ENCODE measurements at regions not wholly inside any gene's neighbourhood (a gene's known extent, or its start where the extent isn't known, plus 50 kb on each side); places are given as distances from the start of the nearest gene placed in this dataset.

- Histone ChIP-seq H3K9me3 (ENCODE audit: low read length) (no peaks in the 10 kb centered on the region), H3K4me3 (ENCODE audit: low read depth, low read length, poor library complexity, severe bottlenecking) (no peak overlapping the region), H3K79me2 (ENCODE audit: insufficient read depth, low read depth, low read length) (no peaks in the 10 kb centered on the region), H3K27ac (ENCODE audit: low read depth, low read length, poor library complexity, severe bottlenecking) (no peak overlapping the region), H3K4me2 (ENCODE audit: low read length) (no peak overlapping the region), H3K4me1 (ENCODE audit: insufficient read depth, low read length, poor library complexity, severe bottlenecking) (no peaks in the 10 kb centered on the region), H3K36me3 (ENCODE audit: insufficient read depth, low read length) (no peaks in the 10 kb centered on the region), H4K20me1 (ENCODE audit: insufficient read depth, low read length) (no peaks in the 10 kb centered on the region), H2AFZ (ENCODE audit: low read length) (no peak overlapping the region), H3K9me2 (ENCODE audit: insufficient read depth, low read length) (no peaks in the 10 kb centered on the region)
- ChIA-PET CTCF (ENCODE audit: unreplicated experiment) (no interaction called here), POLR2A (no interaction called here)
- TF ChIP-seq EZH2phosphoT487 (IDR thresholded peaks at IDR 0.05; ENCODE audit: borderline replicate concordance, low read depth, low read length) = no peak
- TF ChIP-seq, protein P1, sequence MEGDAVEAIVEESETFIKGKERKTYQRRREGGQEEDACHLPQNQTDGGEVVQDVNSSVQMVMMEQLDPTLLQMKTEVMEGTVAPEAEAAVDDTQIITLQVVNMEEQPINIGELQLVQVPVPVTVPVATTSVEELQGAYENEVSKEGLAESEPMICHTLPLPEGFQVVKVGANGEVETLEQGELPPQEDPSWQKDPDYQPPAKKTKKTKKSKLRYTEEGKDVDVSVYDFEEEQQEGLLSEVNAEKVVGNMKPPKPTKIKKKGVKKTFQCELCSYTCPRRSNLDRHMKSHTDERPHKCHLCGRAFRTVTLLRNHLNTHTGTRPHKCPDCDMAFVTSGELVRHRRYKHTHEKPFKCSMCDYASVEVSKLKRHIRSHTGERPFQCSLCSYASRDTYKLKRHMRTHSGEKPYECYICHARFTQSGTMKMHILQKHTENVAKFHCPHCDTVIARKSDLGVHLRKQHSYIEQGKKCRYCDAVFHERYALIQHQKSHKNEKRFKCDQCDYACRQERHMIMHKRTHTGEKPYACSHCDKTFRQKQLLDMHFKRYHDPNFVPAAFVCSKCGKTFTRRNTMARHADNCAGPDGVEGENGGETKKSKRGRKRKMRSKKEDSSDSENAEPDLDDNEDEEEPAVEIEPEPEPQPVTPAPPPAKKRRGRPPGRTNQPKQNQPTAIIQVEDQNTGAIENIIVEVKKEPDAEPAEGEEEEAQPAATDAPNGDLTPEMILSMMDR (conservative IDR thresholded peaks at IDR 0.05; ENCODE audit: low read length) = no peak
- no peak for DNase-seq (ENCODE audit: low spot score)
- intact Hi-C loops (cut with micrococcal nuclease; ENCODE audit: unreplicated experiment) = no loop called here
- no TSS peak for BruUV-seq (replicated peaks)
These were observed 604.2 kb downstream of the XIRP2 start for GRCh38 chr2:167492486-167492885.

DNA sequence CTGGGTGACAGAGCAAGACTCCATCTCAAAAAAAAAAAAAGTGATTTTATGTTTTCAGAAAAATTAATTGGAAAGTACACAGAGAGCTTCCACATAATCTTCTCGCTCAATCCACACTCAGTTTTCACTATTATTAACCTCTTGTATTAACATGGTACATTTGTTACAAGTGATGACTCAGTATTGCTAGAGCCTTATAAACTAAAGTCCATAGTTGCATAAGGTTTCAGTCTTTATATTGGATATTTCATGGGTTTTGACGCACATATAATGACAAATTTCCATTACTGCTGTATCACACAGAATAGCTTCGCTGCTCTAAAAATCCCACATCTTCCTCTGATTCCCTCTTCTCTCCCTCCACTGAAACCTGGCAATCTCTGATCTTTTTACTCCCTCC is 603.5 kb downstream of the XIRP2 start:
- no peak for DNase-seq (ENCODE audit: low spot score)
- ChIA-PET POLR2A (interaction anchor here (0.7 kb wide), 1 partner anchor 230 kb away, joined by 5 read pairs; no protein-coding TSS in a partner anchor), CTCF (ENCODE audit: unreplicated experiment) (no interaction called here)
- Histone ChIP-seq H3K27ac (ENCODE audit: low read depth, low read length, poor library complexity, severe bottlenecking) (no peak overlapping the region), H4K20me1 (ENCODE audit: insufficient read depth, low read length) (no peaks in the 10 kb centered on the region), H3K9me2 (ENCODE audit: insufficient read depth, low read length) (no peaks in the 10 kb centered on the region), H3K4me1 (ENCODE audit: insufficient read depth, low read length, poor library complexity, severe bottlenecking) (no peaks in the 10 kb centered on the region), H3K9me3 (ENCODE audit: low read length) (no peaks in the 10 kb centered on the region), H3K36me3 (ENCODE audit: insufficient read depth, low read length) (no peaks in the 10 kb centered on the region), H2AFZ (ENCODE audit: low read length) (no peak overlapping the region), H3K79me2 (ENCODE audit: insufficient read depth, low read depth, low read length) (no peaks in the 10 kb centered on the region), H3K4me2 (ENCODE audit: low read length) (no peak overlapping the region), H3K4me3 (ENCODE audit: low read depth, low read length, poor library complexity, severe bottlenecking) (no peak overlapping the region)
- no TSS peak for BruUV-seq (replicated peaks)
- intact Hi-C loops (cut with micrococcal nuclease; ENCODE audit: unreplicated experiment) = no loop called here
- TF ChIP-seq, protein P1 (conservative IDR thresholded peaks at IDR 0.05; ENCODE audit: low read length) = no peak
- no peak for TF ChIP-seq EZH2phosphoT487 (IDR thresholded peaks at IDR 0.05; ENCODE audit: borderline replicate concordance, low read depth, low read length)

- BruUV-seq (replicated peaks) = no TSS peak
- intact Hi-C loops (cut with micrococcal nuclease; ENCODE audit: unreplicated experiment) = no loop called here
- no peak overlapping the region for H3K4me2 ChIP-seq (ENCODE audit: low read length)
- no peak overlapping the region for H2AFZ ChIP-seq (ENCODE audit: low read length)
- H3K27ac ChIP-seq (ENCODE audit: low read depth, low read length, poor library complexity, severe bottlenecking) = no peak overlapping the region
- H3K4me3 ChIP-seq (ENCODE audit: low read depth, low read length, poor library complexity, severe bottlenecking) = no peak overlapping the region
- ChIA-PET CTCF (ENCODE audit: unreplicated experiment) (no interaction called here), POLR2A (no interaction called here)
- no peaks in the 10 kb centered on the region for H3K79me2 ChIP-seq (ENCODE audit: insufficient read depth, low read depth, low read length)
- TF ChIP-seq, protein P1 (conservative IDR thresholded peaks at IDR 0.05; ENCODE audit: low read length) = no peak
- H4K20me1 ChIP-seq (ENCODE audit: insufficient read depth, low read length) = no peaks in the 10 kb centered on the region
- no peaks in the 10 kb centered on the region for H3K9me2 ChIP-seq (ENCODE audit: insufficient read depth, low read length)
- no peaks in the 10 kb centered on the region for H3K4me1 ChIP-seq (ENCODE audit: insufficient read depth, low read length, poor library complexity, severe bottlenecking)
- no peak for DNase-seq (ENCODE audit: low spot score)
- H3K9me3 ChIP-seq (ENCODE audit: low read length) = no peaks in the 10 kb centered on the region
- no peaks in the 10 kb centered on the region for H3K36me3 ChIP-seq (ENCODE audit: insufficient read depth, low read length)
These were observed 602.2 kb downstream of the XIRP2 start for GRCh38 chr2:167490455-167490854.
